Naive thymus-derived CD8-positive, alpha-beta T cell (primary cell): ENCODE measurements at regions not wholly inside any gene's neighbourhood (a gene's known extent, or its start where the extent isn't known, plus 50 kb on each side); places are given as distances from the start of the nearest gene placed in this dataset.

Experiments used
- ATAC-seq, 2 donors: fragments of 150-1000 bp; cut with Tn5 transposase in 1 of 2; sonication (Bioruptor Pico), chemical (Tn5 transposase) in 1 of 2; 1 replicate in 1 of 2; 2 replicates in 1 of 2; pipeline ENCODE4 v1.10.0; 2021; ENCODE audit warnings: mild to moderate bottlenecking in 2 of 2, moderate library complexity in 2 of 2
- POLR2A ChIA-PET: fragments of 350-600 bp; sonication (Branson Sonifier 250); formaldehyde crosslinking; loops from one replicate; lab custom pipeline; 2021; ENCODE audit warnings: antibody characterized with exemption; lab: Charles Lee
- DNase-seq, 10 donors: peaks; one replicate each; pipeline versions ENCODE4 v3.0.0 to v3.0.0-alpha.2; 2020 to 2022
- H3K27ac Mint-ChIP-seq, 10 donors: one replicate each; pipeline ENCODE4 v1.8.0; 2020 to 2022; ENCODE audit warnings: mild to moderate bottlenecking in 10 of 10, mixed read lengths in 10 of 10, moderate library complexity in 4 of 10, inconsistent platforms in 1 of 10
- H3K27me3 Mint-ChIP-seq, 5 donors: one replicate each; pipeline ENCODE4 v1.8.0; 2021 to 2022; ENCODE audit warnings: mixed read lengths in 5 of 5
- H3K36me3 Mint-ChIP-seq, 3 donors: one replicate each; pipeline ENCODE4 v1.8.0; 2020 to 2022; ENCODE audit warnings: mixed read lengths in 3 of 3, mild to moderate bottlenecking in 2 of 3, inconsistent platforms in 1 of 3
- H3K4me1 Mint-ChIP-seq, 4 donors: one replicate each; pipeline ENCODE4 v1.8.0; 2021 to 2022; ENCODE audit warnings: mixed read lengths in 4 of 4
- H3K4me3 Mint-ChIP-seq, 10 donors: one replicate each; pipeline ENCODE4 v1.8.0; 2020 to 2022; ENCODE audit warnings: mild to moderate bottlenecking in 10 of 10, mixed read lengths in 10 of 10, moderate library complexity in 6 of 10, inconsistent platforms in 1 of 10
- H3K9me3 Mint-ChIP-seq, 9 donors: one replicate each; pipeline ENCODE4 v1.8.0; 2020 to 2022; ENCODE audit warnings: mixed read lengths in 9 of 9, mild to moderate bottlenecking in 3 of 9, inconsistent platforms in 1 of 9, moderate library complexity in 1 of 9

- no peaks in the 10 kb centered on the region for H3K36me3 Mint-ChIP-seq
These were observed 182.1 kb upstream of the HMGA2 start for GRCh38 chr12:65642061-65642661.

GRCh38 chr12:65643171-65643570 lies 181.1 kb upstream of the HMGA2 start:
- ATAC-seq, result no peak
- no peak for DNase-seq
- Mint-ChIP-seq H3K9me3 (peaks cover 0 to 1% (median 0%) of the 10 kb centered on the region in 9 donors), H3K4me3 (no peak overlapping the region), H3K27ac (no peak overlapping the region), H3K27me3 (peaks cover 0 to 13% (median 2%) of the 10 kb centered on the region in 5 donors), H3K4me1 (no peaks in the 10 kb centered on the region), H3K36me3 (no peaks in the 10 kb centered on the region)
- POLR2A ChIA-PET, result no interaction called here

More at GRCh38 chr12:65642061-65642661, 182.1 kb upstream of the HMGA2 start:
- no peak overlapping the region for H3K27ac Mint-ChIP-seq
- peaks cover 0 to 10% (median 2%) of the 10 kb centered on the region in 5 donors for H3K27me3 Mint-ChIP-seq
- no peaks in the 10 kb centered on the region for H3K4me1 Mint-ChIP-seq
- DNase-seq (no peak), ATAC-seq (no peak)
- POLR2A ChIA-PET, result no interaction called here
- no peak overlapping the region for H3K4me3 Mint-ChIP-seq
- H3K9me3 Mint-ChIP-seq, result peaks cover 0 to 1% (median 0%) of the 10 kb centered on the region in 9 donors

GRCh38 chr12:65643595-65644386 lies 180.5 kb upstream of the HMGA2 start:
- Mint-ChIP-seq H3K27ac (no peak overlapping the region), H3K36me3 (no peaks in the 10 kb centered on the region)

GRCh38 chr12:65646127-65646643 lies 178.1 kb upstream of the HMGA2 start:
- H3K27ac Mint-ChIP-seq, result no peak overlapping the region

More at GRCh38 chr12:65643595-65644386, 180.5 kb upstream of the HMGA2 start:
- ATAC-seq (no peak), DNase-seq (no peak)
- no peaks in the 10 kb centered on the region for H3K4me1 Mint-ChIP-seq
- H3K27me3 Mint-ChIP-seq, result peaks cover 0 to 13% (median 2%) of the 10 kb centered on the region in 5 donors
- no peak overlapping the region for H3K4me3 Mint-ChIP-seq
- POLR2A ChIA-PET, result no interaction called here
- H3K9me3 Mint-ChIP-seq, result peaks cover 0 to 1% (median 0%) of the 10 kb centered on the region in 9 donors

GRCh38 chr12:65647074-65647473 lies 177.2 kb upstream of the HMGA2 start:
- Mint-ChIP-seq H3K4me3 (no peak overlapping the region), H3K27ac (peak overlapping the region in 1 of 10 donors; percentile 37), H3K36me3 (peaks cover 0 to 1% (median 0%) of the 10 kb centered on the region in 3 donors), H3K9me3 (no peaks in the 10 kb centered on the region), H3K4me1 (no peaks in the 10 kb centered on the region), H3K27me3 (peaks cover 0 to 5% (median 2%) of the 10 kb centered on the region in 5 donors)
- no peak for DNase-seq
- POLR2A ChIA-PET, result no interaction called here
- no peak for ATAC-seq

More at GRCh38 chr12:65646127-65646643, 178.1 kb upstream of the HMGA2 start:
- DNase-seq (no peak), ATAC-seq (no peak)
- H3K4me1 Mint-ChIP-seq, result no peaks in the 10 kb centered on the region
- POLR2A ChIA-PET, result no interaction called here
- peaks cover 0 to 1% (median 0%) of the 10 kb centered on the region in 3 donors for H3K36me3 Mint-ChIP-seq
- H3K9me3 Mint-ChIP-seq, result no peaks in the 10 kb centered on the region
- peaks cover 0 to 9% (median 2%) of the 10 kb centered on the region in 5 donors for H3K27me3 Mint-ChIP-seq
- H3K4me3 Mint-ChIP-seq, result no peak overlapping the region

GRCh38 chr12:65648461-65648860 lies 175.8 kb upstream of the HMGA2 start:
- H3K4me1 Mint-ChIP-seq, result no peaks in the 10 kb centered on the region
- H3K9me3 Mint-ChIP-seq, result no peaks in the 10 kb centered on the region
- H3K4me3 Mint-ChIP-seq, result no peak overlapping the region
- no peak overlapping the region for H3K27ac Mint-ChIP-seq
- DNase-seq (no peak), ATAC-seq (no peak)
- POLR2A ChIA-PET, result no interaction called here
- peaks cover 0 to 7% (median 0%) of the 10 kb centered on the region in 5 donors for H3K27me3 Mint-ChIP-seq
- H3K36me3 Mint-ChIP-seq, result peaks cover 0 to 1% (median 0%) of the 10 kb centered on the region in 3 donors

GRCh38 chr12:65649126-65649525 lies 175.2 kb upstream of the HMGA2 start:
- Mint-ChIP-seq H3K4me3 (no peak overlapping the region), H3K4me1 (no peaks in the 10 kb centered on the region), H3K27me3 (peaks cover 0 to 7% (median 0%) of the 10 kb centered on the region in 5 donors), H3K36me3 (peaks cover 0 to 1% (median 0%) of the 10 kb centered on the region in 3 donors), H3K27ac (no peak overlapping the region), H3K9me3 (no peaks in the 10 kb centered on the region)
- DNase-seq (no peak), ATAC-seq (no peak)
- POLR2A ChIA-PET, result no interaction called here

- ATAC-seq (no peak), DNase-seq (no peak)
- POLR2A ChIA-PET, result no interaction called here
- Mint-ChIP-seq H3K36me3 (peaks cover 0 to 1% (median 0%) of the 10 kb centered on the region in 3 donors), H3K4me3 (no peak overlapping the region), H3K9me3 (no peaks in the 10 kb centered on the region), H3K27ac (no peak overlapping the region), H3K27me3 (peaks cover 0 to 7% (median 0%) of the 10 kb centered on the region in 5 donors), H3K4me1 (no peaks in the 10 kb centered on the region)
These were observed 173.2 kb upstream of the HMGA2 start for GRCh38 chr12:65651060-65651459.

- POLR2A ChIA-PET, result no interaction called here
- no peak overlapping the region for H3K4me3 Mint-ChIP-seq
- ATAC-seq, result no peak
- no peaks in the 10 kb centered on the region for H3K4me1 Mint-ChIP-seq
- H3K27me3 Mint-ChIP-seq, result peaks cover 0 to 11% (median 1%) of the 10 kb centered on the region in 5 donors
- H3K9me3 Mint-ChIP-seq, result peaks cover 0 to under 1% (median 0%) of the 10 kb centered on the region in 9 donors
- no peak for DNase-seq
- no peak overlapping the region for H3K27ac Mint-ChIP-seq
- H3K36me3 Mint-ChIP-seq, result peaks cover 0 to 1% (median 0%) of the 10 kb centered on the region in 3 donors
These were observed 171.0 kb upstream of the HMGA2 start for GRCh38 chr12:65653321-65653720.

- no peak for DNase-seq
- peaks cover under 1 to 11% (median 2%) of the 10 kb centered on the region in 5 donors for H3K27me3 Mint-ChIP-seq
- no peak for ATAC-seq
- POLR2A ChIA-PET, result no interaction called here
- H3K9me3 Mint-ChIP-seq, result peaks cover 0 to 2% (median 0%) of the 10 kb centered on the region in 9 donors
- H3K36me3 Mint-ChIP-seq, result peaks cover 0 to 1% (median 0%) of the 10 kb centered on the region in 3 donors
- no peak overlapping the region for H3K27ac Mint-ChIP-seq
- no peaks in the 10 kb centered on the region for H3K4me1 Mint-ChIP-seq
- H3K4me3 Mint-ChIP-seq, result no peak overlapping the region
These were observed 170.2 kb upstream of the HMGA2 start for GRCh38 chr12:65653946-65654629.

- ATAC-seq, result no peak
These were observed 169.2 kb upstream of the HMGA2 start for GRCh38 chr12:65655074-65655493.

GRCh38 chr12:65656156-65656882 lies 168.0 kb upstream of the HMGA2 start:
- no peak for DNase-seq
- Mint-ChIP-seq H3K27ac (no peak overlapping the region), H3K4me1 (no peaks in the 10 kb centered on the region), H3K9me3 (peaks cover 0 to 2% (median 0%) of the 10 kb centered on the region in 9 donors), H3K27me3 (peaks cover 5 to 24% (median 11%) of the 10 kb centered on the region in 5 donors), H3K36me3 (no peaks in the 10 kb centered on the region), H3K4me3 (no peak overlapping the region)
- POLR2A ChIA-PET, result no interaction called here
- ATAC-seq, result no peak

More at GRCh38 chr12:65655074-65655493, 169.2 kb upstream of the HMGA2 start:
- POLR2A ChIA-PET, result no interaction called here
- DNase-seq, result no peak
- no peaks in the 10 kb centered on the region for H3K36me3 Mint-ChIP-seq
- peaks cover 0 to 2% (median 0%) of the 10 kb centered on the region in 9 donors for H3K9me3 Mint-ChIP-seq
- H3K27me3 Mint-ChIP-seq, result peaks cover 5 to 19% (median 8%) of the 10 kb centered on the region in 5 donors
- H3K4me1 Mint-ChIP-seq, result no peaks in the 10 kb centered on the region
- no peak overlapping the region for H3K4me3 Mint-ChIP-seq
- H3K27ac Mint-ChIP-seq, result no peak overlapping the region
